OCI-LY7 (cell line): ENCODE measurements at regions not wholly inside any gene's neighbourhood (a gene's known extent, or its start where the extent isn't known, plus 50 kb on each side); places are given as distances from the start of the nearest gene placed in this dataset.

Experiments used
- BruUV-seq: library from RNA; stranded (reverse); fragments of 400-500 nt; replicated peaks from 2 replicates; lab custom pipeline; 2021; lab: Mats Ljungman, UMichigan
- CTCF ChIA-PET: fragments of 300-600 bp; sonication (Branson Sonifier 250); formaldehyde crosslinking; loops from one replicate; lab custom pipeline; 2022; ENCODE audit warnings: antibody characterized with exemption; ENCODE audit not compliant: unreplicated experiment; lab: Charles Lee
- POLR2A ChIA-PET: fragments of 300-600 bp; sonication (Branson Sonifier 250); formaldehyde crosslinking; loops from one replicate; lab custom pipeline; 2022; ENCODE audit warnings: antibody characterized with exemption; lab: Charles Lee
- DNase-seq: peaks from one replicate; pipeline ENCODE4 v3.0.0-alpha.2; 2015; ENCODE audit warnings: low spot score
- H2AFZ ChIP-seq: fragments of 200-600 bp; sonication (generic), shearing (Covaris generic); 2 replicates; pipeline ENCODE4 v1.6.1; 2014; ENCODE audit warnings: mild to moderate bottlenecking, antibody characterized with exemption, low read length, moderate library complexity
- H3K27ac ChIP-seq: fragments of 200-600 bp; sonication (generic); 2 replicates; pipeline ENCODE4 v1.5.1; 2014; ENCODE audit warnings: mixed run types, low read depth, mild to moderate bottlenecking, moderate library complexity, low read length, inconsistent platforms; ENCODE audit not compliant: poor library complexity, severe bottlenecking
- H3K36me3 ChIP-seq: fragments of 200-600 bp; sonication (generic); 2 replicates; pipeline ENCODE4 v1.6.1; 2014; ENCODE audit warnings: mild to moderate bottlenecking, antibody characterized with exemption, low read length, moderate library complexity, mixed read lengths; ENCODE audit not compliant: insufficient read depth
- H3K4me1 ChIP-seq: fragments of 200-600 bp; sonication (generic); 2 replicates; pipeline ENCODE4 v1.5.1; 2014; ENCODE audit warnings: mild to moderate bottlenecking, low read length; ENCODE audit not compliant: insufficient read depth, poor library complexity, severe bottlenecking
- H3K4me2 ChIP-seq: fragments of 200-600 bp; sonication (generic); 2 replicates; pipeline ENCODE4 v1.6.1; 2014; ENCODE audit warnings: mild to moderate bottlenecking, low read length
- H3K4me3 ChIP-seq: fragments of 200-600 bp; sonication (generic); 2 replicates; pipeline ENCODE4 v1.5.1; 2014; ENCODE audit warnings: mild to moderate bottlenecking, low read depth, low read length; ENCODE audit not compliant: poor library complexity, severe bottlenecking
- H3K79me2 ChIP-seq: fragments of 200-600 bp; sonication (generic); 2 replicates; pipeline ENCODE4 v1.6.1; 2016; ENCODE audit warnings: low read depth, mild to moderate bottlenecking, low read length, moderate library complexity, mixed read lengths; ENCODE audit not compliant: insufficient read depth
- H3K9me2 ChIP-seq: fragments of 200-600 bp; sonication (generic); 2 replicates; pipeline ENCODE4 v1.6.1; 2016; ENCODE audit warnings: mild to moderate bottlenecking, low read length, mixed read lengths; ENCODE audit not compliant: insufficient read depth
- H3K9me3 ChIP-seq: fragments of 200-600 bp; sonication (generic); 2 replicates; pipeline ENCODE4 v1.6.1; 2014; ENCODE audit warnings: mild to moderate bottlenecking, mixed run types, low read length, mixed read lengths
- H4K20me1 ChIP-seq: fragments of 200-600 bp; sonication (generic); 2 replicates; pipeline ENCODE4 v1.6.1; 2014; ENCODE audit warnings: mild to moderate bottlenecking, antibody characterized with exemption, low read length, moderate library complexity, mixed read lengths; ENCODE audit not compliant: insufficient read depth
- CTCF ChIP-seq: fragments of 200-600 bp; sonication (generic); conservative IDR thresholded peaks from 2 replicates; pipeline ENCODE4 v1.5.1; 2014; ENCODE audit warnings: mild to moderate bottlenecking, antibody characterized with exemption, low read length, moderate library complexity, mixed read lengths
- EZH2phosphoT487 ChIP-seq: fragments of 200-600 bp; sonication (generic); IDR thresholded peaks from 2 replicates; pipeline ENCODE4 v1.6.1; 2018; ENCODE audit warnings: low read depth, borderline replicate concordance, mild to moderate bottlenecking, mixed run types, antibody characterized with exemption, low read length, moderate library complexity, mixed read lengths
- intact Hi-C: fragments of 100-400 bp; cut with micrococcal nuclease; formaldehyde crosslinking; loops from one replicate; pipeline ENCODE4 v1.10.0; 2022; ENCODE audit not compliant: unreplicated experiment

GRCh38 chr14:56351861-56352260, 227.7 kb upstream of the TMEM260 start:
- Histone ChIP-seq H3K27ac (no peak overlapping the region), H4K20me1 (no peaks in the 10 kb centered on the region), H3K4me1 (no peaks in the 10 kb centered on the region), H3K4me3 (no peak overlapping the region), H3K36me3 (no peaks in the 10 kb centered on the region), H2AFZ (no peak overlapping the region), H3K79me2 (no peaks in the 10 kb centered on the region), H3K9me2 (no peaks in the 10 kb centered on the region), H3K9me3 (no peaks in the 10 kb centered on the region), H3K4me2 (no peak overlapping the region)
- TF ChIP-seq CTCF = no peak
- BruUV-seq = no TSS peak
- DNase-seq = no peak
- CTCF ChIA-PET = no interaction called here
- intact Hi-C loops = no loop called here
- POLR2A ChIA-PET = no interaction called here

- H3K36me3 ChIP-seq = no peaks in the 10 kb centered on the region
- H3K79me2 ChIP-seq = no peaks in the 10 kb centered on the region
- ChIA-PET POLR2A (no interaction called here), CTCF (no interaction called here)
- intact Hi-C loops = no loop called here
- H3K9me3 ChIP-seq = no peaks in the 10 kb centered on the region
- BruUV-seq = no TSS peak
- no peaks in the 10 kb centered on the region for H4K20me1 ChIP-seq
- no peaks in the 10 kb centered on the region for H3K9me2 ChIP-seq
- H3K4me1 ChIP-seq = no peaks in the 10 kb centered on the region
- no peak overlapping the region for H3K4me3 ChIP-seq
- no peak for DNase-seq
- no peak overlapping the region for H3K27ac ChIP-seq
- no peak overlapping the region for H2AFZ ChIP-seq
- no peak overlapping the region for H3K4me2 ChIP-seq
- TF ChIP-seq CTCF (no peak), EZH2phosphoT487 (no peak)
Observed at GRCh38 chr14:56352999-56353398, 226.6 kb upstream of the TMEM260 start.

GRCh38 chr14:56357428-56357827, 222.2 kb upstream of the TMEM260 start:
- H4K20me1 ChIP-seq = no peaks in the 10 kb centered on the region
- ChIA-PET CTCF (no interaction called here), POLR2A (interaction anchor here (0.8 kb wide), 1 partner anchor 770 kb away, joined by 3 read pairs; no protein-coding TSS in a partner anchor)
- no peak overlapping the region for H3K4me2 ChIP-seq
- no TSS peak for BruUV-seq
- intact Hi-C loops = no loop called here
- H3K4me1 ChIP-seq = no peaks in the 10 kb centered on the region
- no peak overlapping the region for H3K4me3 ChIP-seq
- TF ChIP-seq CTCF (no peak), EZH2phosphoT487 (no peak)
- DNase-seq = no peak
- no peak overlapping the region for H3K27ac ChIP-seq
- H3K79me2 ChIP-seq = no peaks in the 10 kb centered on the region
- H2AFZ ChIP-seq = no peak overlapping the region
- H3K9me2 ChIP-seq = no peaks in the 10 kb centered on the region
- H3K36me3 ChIP-seq = no peaks in the 10 kb centered on the region
- no peaks in the 10 kb centered on the region for H3K9me3 ChIP-seq
